H9 (cell line): ENCODE measurements at regions not wholly inside any gene's neighbourhood (a gene's known extent, or its start where the extent isn't known, plus 50 kb on each side); places are given as distances from the start of the nearest gene placed in this dataset.

Source experiments
- DNase-seq: peaks from one replicate; pipeline ENCODE4 v3.0.0-alpha.2; 2017
- H2AFZ ChIP-seq: one replicate; pipeline ENCODE4 v1.6.1; 2013; ENCODE audit warnings: mild to moderate bottlenecking, low read length, control low read depth, moderate library complexity
- H2AK5ac ChIP-seq: 2 replicates; pipeline ENCODE4 v1.6.1; 2013; ENCODE audit warnings: low read length, control low read depth, mixed read lengths; ENCODE audit not compliant: insufficient read length
- H2BK120ac ChIP-seq: one replicate; pipeline ENCODE4 v1.6.1; 2013; ENCODE audit warnings: low read depth, mild to moderate bottlenecking, low read length, control low read depth, inconsistent platforms; ENCODE audit not compliant: poor library complexity, severe bottlenecking
- H2BK12ac ChIP-seq: 2 replicates; pipeline ENCODE4 v1.6.1; 2013; ENCODE audit warnings: low read length, control low read depth, mixed read lengths, low read depth; ENCODE audit not compliant: insufficient read length
- H2BK15ac ChIP-seq: 2 replicates; pipeline ENCODE4 v1.6.1; 2013; ENCODE audit warnings: low read depth, low read length, control low read depth
- H2BK20ac ChIP-seq: one replicate; pipeline ENCODE4 v1.6.1; 2013; ENCODE audit warnings: low read depth, mild to moderate bottlenecking, low read length, control low read depth, inconsistent platforms; ENCODE audit not compliant: poor library complexity, severe bottlenecking
- H2BK5ac ChIP-seq: 2 replicates; pipeline ENCODE4 v1.6.1; 2013; ENCODE audit warnings: low read length, control low read depth, mixed read lengths; ENCODE audit not compliant: insufficient read length
- H3K14ac ChIP-seq: 2 replicates; pipeline ENCODE4 v1.6.1; 2013; ENCODE audit warnings: low read length, control low read depth; ENCODE audit not compliant: insufficient read depth
- H3K18ac ChIP-seq: 2 replicates; pipeline ENCODE4 v1.6.1; 2013; ENCODE audit warnings: low read depth, mild to moderate bottlenecking, mixed read lengths, low read length, control low read depth; ENCODE audit not compliant: insufficient read length
- H3K23ac ChIP-seq: 2 replicates; pipeline ENCODE4 v1.6.1; 2013; ENCODE audit warnings: low read length, control low read depth, mixed read lengths, low read depth; ENCODE audit not compliant: insufficient read length
- H3K23me2 ChIP-seq: 2 replicates; pipeline ENCODE4 v1.6.1; 2013; ENCODE audit warnings: low read depth, mild to moderate bottlenecking, mixed read lengths, low read length, control low read depth; ENCODE audit not compliant: insufficient read length, poor library complexity, severe bottlenecking
- H3K27ac ChIP-seq: 2 replicates; pipeline ENCODE4 v1.5.1; 2013; ENCODE audit warnings: low read length, control low read depth, mixed read lengths, low read depth; ENCODE audit not compliant: insufficient read length
- H3K27me3 ChIP-seq: 2 replicates; pipeline ENCODE4 v1.6.1; 2013; ENCODE audit warnings: low read length, control low read depth, inconsistent platforms; ENCODE audit not compliant: insufficient read depth
- H3K4ac ChIP-seq: 2 replicates; pipeline ENCODE4 v1.6.1; 2013; ENCODE audit warnings: low read depth, mild to moderate bottlenecking, control low read depth, inconsistent platforms, low read length, moderate library complexity
- H3K4me1 ChIP-seq: 2 replicates; pipeline ENCODE4 v1.6.1; 2013; ENCODE audit warnings: low read length, control low read depth, inconsistent platforms; ENCODE audit not compliant: insufficient read depth
- H3K4me2 ChIP-seq: 2 replicates; pipeline ENCODE4 v1.6.1; 2013; ENCODE audit warnings: low read length, control low read depth, mixed read lengths; ENCODE audit not compliant: insufficient read length, insufficient read depth
- H3K56ac ChIP-seq: 2 replicates; pipeline ENCODE4 v1.6.1; 2013; ENCODE audit warnings: low read depth, mild to moderate bottlenecking, mixed read lengths, low read length, control low read depth; ENCODE audit not compliant: insufficient read length
- H3K79me1 ChIP-seq: 2 replicates; pipeline ENCODE4 v1.6.1; 2013; ENCODE audit warnings: low read depth, mild to moderate bottlenecking, moderate library complexity, low read length, control low read depth, inconsistent platforms; ENCODE audit not compliant: insufficient read depth, poor library complexity, severe bottlenecking
- H3K79me2 ChIP-seq: 2 replicates; pipeline ENCODE4 v1.6.1; 2013; ENCODE audit warnings: low read length, control low read depth, inconsistent platforms; ENCODE audit not compliant: insufficient read depth
- H3K9ac ChIP-seq: 2 replicates; pipeline ENCODE4 v1.6.1; 2013; ENCODE audit warnings: low read length, control low read depth, mixed read lengths; ENCODE audit not compliant: insufficient read length; ENCODE audit errors: extremely low read depth
- H3K9me3 ChIP-seq: one replicate; pipeline ENCODE4 v1.6.1; 2013; ENCODE audit warnings: low read depth, low read length, inconsistent platforms; ENCODE audit not compliant: control insufficient read depth
- H3T11ph ChIP-seq: one replicate; pipeline ENCODE4 v1.6.1; 2013; ENCODE audit warnings: mild to moderate bottlenecking, low read length, control low read depth, inconsistent platforms
- H4K20me1 ChIP-seq: one replicate; pipeline ENCODE4 v1.6.1; 2013; ENCODE audit not compliant: control insufficient read depth, insufficient read length, insufficient read depth
- H4K5ac ChIP-seq: 2 replicates; pipeline ENCODE4 v1.6.1; 2013; ENCODE audit warnings: low read depth, mild to moderate bottlenecking, mixed read lengths, low read length, control low read depth; ENCODE audit not compliant: insufficient read length
- H4K8ac ChIP-seq: replicated peaks from 2 replicates; pipeline ENCODE4 v1.6.1; 2013; ENCODE audit warnings: low read length, control low read depth, mixed read lengths, low read depth; ENCODE audit not compliant: insufficient read length
- H4K91ac ChIP-seq: 2 replicates; pipeline ENCODE4 v1.6.1; 2013; ENCODE audit warnings: low read depth, mild to moderate bottlenecking, moderate library complexity, mixed read lengths, low read length, control low read depth; ENCODE audit not compliant: insufficient read length
- H3K27ac Mint-ChIP-seq, 3 experiments: 2 replicates in 2 of 3; 3 replicates in 1 of 3; pipeline ENCODE4 v1.8.0; 2020 to 2021; ENCODE audit warnings: mixed read lengths in 3 of 3, mild to moderate bottlenecking in 1 of 3, moderate library complexity in 1 of 3
- H3K27me3 Mint-ChIP-seq: 2 replicates; pipeline ENCODE4 v1.8.0; 2021; ENCODE audit warnings: low read depth, mild to moderate bottlenecking, moderate library complexity, mixed read lengths
- H3K36me3 Mint-ChIP-seq, 3 experiments: 2 replicates in 2 of 3; 3 replicates in 1 of 3; pipeline ENCODE4 v1.8.0; 2020 to 2021; ENCODE audit warnings: low read depth in 3 of 3, mixed read lengths in 3 of 3; ENCODE audit not compliant: insufficient read depth in 1 of 3
- H3K4me1 Mint-ChIP-seq, 2 experiments: 2 replicates each; pipeline ENCODE4 v1.8.0; 2020; ENCODE audit warnings: mixed read lengths in 2 of 2
- H3K4me3 Mint-ChIP-seq, 2 experiments: 2 replicates in 1 of 2; 3 replicates in 1 of 2; pipeline ENCODE4 v1.8.0; 2020 to 2021; ENCODE audit warnings: mild to moderate bottlenecking in 2 of 2, mixed read lengths in 2 of 2, moderate library complexity in 1 of 2
- H3K9me3 Mint-ChIP-seq, 2 experiments: 2 replicates in 1 of 2; 3 replicates in 1 of 2; pipeline ENCODE4 v1.8.0; 2020; ENCODE audit warnings: mild to moderate bottlenecking in 2 of 2, mixed read lengths in 2 of 2, moderate library complexity in 1 of 2
- WGBS: extraction: QIAGEN DNeasy Blood & Tissue Kit; methylation state at CpG from one replicate; pipeline ENCODE4 v1.1.7; 2013; ENCODE audit warnings: missing lambda C conversion rate, low lambda C conversion rate, mixed read lengths; ENCODE audit not compliant: insufficient read length; ENCODE audit errors: extremely low coverage; 5-methylcytosine and 5-hydroxymethylcytosine counted together
- TF ChIP-seq, protein P1 (sequence below): fragments of 200-600 bp; sonication (generic); conservative IDR thresholded peaks from 3 replicates; pipeline ENCODE4 v1.8.0; 2021; ENCODE audit warnings: antibody characterized with exemption, mild to moderate bottlenecking

- peaks cover 25 to 40% of the 10 kb centered on the region in 2 experiments for H3K9me3 Mint-ChIP-seq
- peaks cover 27% of the 10 kb centered on the region for H3K9me3 ChIP-seq
- no peaks in the 10 kb centered on the region for H3K27me3 ChIP-seq
- no peak overlapping the region for H3K4ac ChIP-seq
- no CpG with 5 or more reads among the region's 1 CpG for WGBS
- no peak overlapping the region for H4K8ac ChIP-seq
- DNase-seq = no peak
- H2BK120ac ChIP-seq = no peak overlapping the region
- H2BK12ac ChIP-seq = no peak overlapping the region
- H4K20me1 ChIP-seq = no peaks in the 10 kb centered on the region
- no peak overlapping the region for H3K18ac ChIP-seq
- 0 out of 2 replicates have a peak overlapping the region, but pooled peaks have one; percentile 15 for H2BK15ac ChIP-seq
- H3K27ac Mint-ChIP-seq = no peak overlapping the region; a peak in 1 of 7 replicates
- peaks cover 12% of the 10 kb centered on the region; the same call in 1 of the 2 replicates for H3K4me1 ChIP-seq
- no peaks in the 10 kb centered on the region for H3K79me2 ChIP-seq
- H2AK5ac ChIP-seq = no peak overlapping the region
- peaks cover 43 to 45% of the 10 kb centered on the region in 2 experiments for H3K4me1 Mint-ChIP-seq
- H2BK20ac ChIP-seq = no peak overlapping the region
- no peak overlapping the region for H3K56ac ChIP-seq
- H3K4me3 Mint-ChIP-seq = no peak overlapping the region
- no peaks in the 10 kb centered on the region for H3K27me3 Mint-ChIP-seq
- H3K23ac ChIP-seq = no peak overlapping the region
- no peaks in the 10 kb centered on the region for H3K23me2 ChIP-seq
- no peak overlapping the region for H3K9ac ChIP-seq
- no peak overlapping the region for H2BK5ac ChIP-seq
- H4K5ac ChIP-seq = no peak overlapping the region
- H4K91ac ChIP-seq = no peak overlapping the region
- H3K36me3 Mint-ChIP-seq = peaks cover 28 to 37% (median 30%) of the 10 kb centered on the region in 3 experiments
- no peak overlapping the region for H3K27ac ChIP-seq
- H3K4me2 ChIP-seq = no peak overlapping the region
- TF ChIP-seq, protein P1, sequence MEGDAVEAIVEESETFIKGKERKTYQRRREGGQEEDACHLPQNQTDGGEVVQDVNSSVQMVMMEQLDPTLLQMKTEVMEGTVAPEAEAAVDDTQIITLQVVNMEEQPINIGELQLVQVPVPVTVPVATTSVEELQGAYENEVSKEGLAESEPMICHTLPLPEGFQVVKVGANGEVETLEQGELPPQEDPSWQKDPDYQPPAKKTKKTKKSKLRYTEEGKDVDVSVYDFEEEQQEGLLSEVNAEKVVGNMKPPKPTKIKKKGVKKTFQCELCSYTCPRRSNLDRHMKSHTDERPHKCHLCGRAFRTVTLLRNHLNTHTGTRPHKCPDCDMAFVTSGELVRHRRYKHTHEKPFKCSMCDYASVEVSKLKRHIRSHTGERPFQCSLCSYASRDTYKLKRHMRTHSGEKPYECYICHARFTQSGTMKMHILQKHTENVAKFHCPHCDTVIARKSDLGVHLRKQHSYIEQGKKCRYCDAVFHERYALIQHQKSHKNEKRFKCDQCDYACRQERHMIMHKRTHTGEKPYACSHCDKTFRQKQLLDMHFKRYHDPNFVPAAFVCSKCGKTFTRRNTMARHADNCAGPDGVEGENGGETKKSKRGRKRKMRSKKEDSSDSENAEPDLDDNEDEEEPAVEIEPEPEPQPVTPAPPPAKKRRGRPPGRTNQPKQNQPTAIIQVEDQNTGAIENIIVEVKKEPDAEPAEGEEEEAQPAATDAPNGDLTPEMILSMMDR = no peak
- no peak overlapping the region for H3T11ph ChIP-seq
- H3K79me1 ChIP-seq = no peaks in the 10 kb centered on the region
- no peak overlapping the region for H3K14ac ChIP-seq
- H2AFZ ChIP-seq = no peak overlapping the region
Measured at GRCh38 chr16:65769776-65770438, 596.6 kb upstream of the CDH5 start.
